Heart right ventricle (tissue), 16 donors: ENCODE measurements at regions not wholly inside any gene's neighbourhood (a gene's known extent, or its start where the extent isn't known, plus 50 kb on each side); places are given as distances from the start of the nearest gene placed in this dataset.

ENCODE experiments used
- ATAC-seq, 8 donors: fragments of 200-7000 bp; cut with Tn5 transposase; one replicate each; pipeline ENCODE4 v1.9.1; 2020; ENCODE audit warnings: mild to moderate bottlenecking in 8 of 8, moderate library complexity in 8 of 8, moderate number of reproducible peaks in 1 of 8
- DNase-seq, 2 donors: peaks; one replicate each; pipeline ENCODE4 v3.0.0-alpha.2; 2020
- H3K27ac ChIP-seq, 10 donors: fragments of 200-600 bp; sonication (generic) in 2 of 10; one replicate each; pipeline versions ENCODE4 v1.5.0 to v1.8.0; 2020 to 2022; ENCODE audit warnings: mild to moderate bottlenecking in 3 of 10
- H3K27me3 ChIP-seq, 7 donors: fragments of 200-600 bp; one replicate each; pipeline ENCODE4 v1.8.0; 2021 to 2022; ENCODE audit warnings: mild to moderate bottlenecking in 2 of 7
- H3K36me3 ChIP-seq, 9 donors: fragments of 200-600 bp; sonication (generic) in 1 of 9; one replicate each; pipeline versions ENCODE4 v1.5.0 to v1.8.0; 2020 to 2022; ENCODE audit warnings: mild to moderate bottlenecking in 2 of 9
- H3K4me1 ChIP-seq, 9 donors: fragments of 200-600 bp; sonication (generic) in 1 of 9; one replicate each; pipeline versions ENCODE4 v1.5.0 to v1.8.0; 2020 to 2022; ENCODE audit warnings: mild to moderate bottlenecking in 4 of 9
- H3K4me3 ChIP-seq, 10 donors: fragments of 200-600 bp; sonication (generic) in 2 of 10; one replicate each; pipeline versions ENCODE4 v1.5.0 to v1.8.0; 2020 to 2022; ENCODE audit warnings: mild to moderate bottlenecking in 7 of 10, moderate library complexity in 2 of 10
- H3K9me3 ChIP-seq, 11 donors: fragments of 200-600 bp in 10 of 11; sonication (generic) in 2 of 11; one replicate each; pipeline versions ENCODE4 v1.5.0 to v1.8.0; 2013 to 2022; ENCODE audit warnings: mild to moderate bottlenecking in 2 of 11, control low read depth in 1 of 11, moderate library complexity in 1 of 11
- CTCF ChIP-seq, 9 donors: fragments of 200-600 bp; sonication (generic) in 2 of 9; IDR thresholded peaks; one replicate each; pipeline versions ENCODE4 v1.5.0 to v1.8.0; 2021 to 2022; ENCODE audit warnings: antibody characterized with exemption in 9 of 9, mild to moderate bottlenecking in 5 of 9, moderate library complexity in 1 of 9
- WGBS, 2 donors: extraction: QIAGEN DNeasy Blood & Tissue Kit; methylation state at CpG; one replicate each; pipeline ENCODE4 v1.1.7; 2013; ENCODE audit warnings: inconsistent platforms in 1 of 2; 5-methylcytosine and 5-hydroxymethylcytosine counted together
- intact Hi-C, 10 donors: fragments of 100-400 bp; cut with DNase I; formaldehyde crosslinking; loops; one replicate each; pipeline versions ENCODE4 v1.11.1 to v1.14.2; 2022
- donor health status: Arrhythmogenic right ventricular cardiomyopathy.
- donor health status: ischemic (EF 13 %, LVEDD 7.1; RV severe dilation, severe dysfunction).
- donor health status: healthy with polysubstance abuse.
- donor health status: DM: no; HTN: yes; CAD: no.
- donor health status: DM: no; HTN: no; CAD: no.
- donor health status: ischemic (EF 25% LVEDD 6.9; RV normal size, moderate dysfunction).
- donor health status: ischemic (EF 25% LVEDD 5.7; RV mildly dilated, moderate dysfunction).
- donor health status: healthy.
- donor health status: DM: yes; HTN: yes; CAD: no.
- donor health status: Ischemic cardiomyopathy.
- donor health status: ischemic (EF 35%, LVEDD 5.7; RV mildly dilated, moderate dysfunction).
- donor health status: nonischemic (EF 11% LVEDD 7.7; RV severe dilation, severe dysfunction).
- donor health status: DM: yes; HTN: yes; CAD: no.
- donor health status: PGD.
- donor health status: ischemic (EF 29% LVEDD 5.4; RV normal size, mild dysfunction).
- donor health status: nonischemic (EF 23%, LVEDD 6.1; RV moderate dilation, normal function).

- Histone ChIP-seq H3K36me3 (peaks cover 0 to 11% (median 0%) of the 10 kb centered on the region in 9 donors), H3K4me3 (no peak overlapping the region), H3K27me3 (no peaks in the 10 kb centered on the region), H3K27ac (no peak overlapping the region), H3K9me3 (peaks cover 0 to 23% (median 3%) of the 10 kb centered on the region in 11 donors), H3K4me1 (no peaks in the 10 kb centered on the region)
- DNase-seq = no peak
- WGBS, 2 donors = 96 to 97% methylated on average over 1 of the region's 1 CpG
- intact Hi-C loops = no loop called here
- no peak for ATAC-seq
- no peak for TF ChIP-seq CTCF (IDR thresholded peaks at IDR 0.05)
Observed at GRCh38 chr7:122203814-122204213, 59.8 kb upstream of the AASS start.

- TF ChIP-seq CTCF (IDR thresholded peaks at IDR 0.05) = no peak
- no peaks in the 10 kb centered on the region for H3K27me3 ChIP-seq
- no peak overlapping the region for H3K27ac ChIP-seq
- no peaks in the 10 kb centered on the region for H3K4me1 ChIP-seq
- ATAC-seq = no peak
- WGBS, 2 donors = 87 to 94% methylated on average over 1 of the region's 1 CpG
- peaks cover 0 to 7% (median 0%) of the 10 kb centered on the region in 9 donors for H3K36me3 ChIP-seq
- no peak for DNase-seq
- peaks cover 0 to 3% (median 0%) of the 10 kb centered on the region in 11 donors for H3K9me3 ChIP-seq
- H3K4me3 ChIP-seq = no peak overlapping the region
- intact Hi-C loops = no loop called here
Observed at GRCh38 chr7:122200888-122201287, 56.8 kb upstream of the AASS start.

GRCh38 chr7:122199171-122199570 is 55.1 kb upstream of the AASS start:
- TF ChIP-seq CTCF (IDR thresholded peaks at IDR 0.05) = no peak
- DNase-seq (no peak), ATAC-seq (no peak)
- Histone ChIP-seq H3K36me3 (peaks cover 0 to 5% (median 0%) of the 10 kb centered on the region in 9 donors), H3K4me1 (no peaks in the 10 kb centered on the region), H3K27me3 (no peaks in the 10 kb centered on the region), H3K9me3 (no peaks in the 10 kb centered on the region), H3K27ac (no peak overlapping the region), H3K4me3 (no peak overlapping the region)
- intact Hi-C loops = no loop called here

GRCh38 chr7:122198581-122198980 is 54.5 kb upstream of the AASS start:
- Histone ChIP-seq H3K27ac (no peak overlapping the region), H3K36me3 (no peaks in the 10 kb centered on the region), H3K9me3 (no peaks in the 10 kb centered on the region), H3K27me3 (no peaks in the 10 kb centered on the region), H3K4me1 (no peaks in the 10 kb centered on the region), H3K4me3 (no peak overlapping the region)
- TF ChIP-seq CTCF (IDR thresholded peaks at IDR 0.05) = no peak
- WGBS, 2 donors = 60 to 69% methylated on average over 1 of the region's 1 CpG
- intact Hi-C loops = no loop called here
- DNase-seq (no peak), ATAC-seq (no peak)
